ENCODE measurements at regions not wholly inside any gene's neighbourhood (a gene's known extent, or its start where the extent isn't known, plus 50 kb on each side); places are given as distances from the start of the nearest gene placed in this dataset.

GRCh38 chr15:62287066-62287857 is 122.2 kb upstream of the C2CD4B start:
- Mint-ChIP-seq H3K9me3 (no peaks in the 10 kb centered on the region), H3K27me3 (peaks cover 40% of the 10 kb centered on the region), H3K27ac (no peak overlapping the region)

GRCh38 chr15:62288361-62289017 is 123.4 kb upstream of the C2CD4B start:
- Mint-ChIP-seq H3K4me1 (no peaks in the 10 kb centered on the region), H3K4me3 (no peak overlapping the region), H3K36me3 (ENCODE audit: low read depth) (no peaks in the 10 kb centered on the region), H3K9me3 (peaks cover 3% of the 10 kb centered on the region), H3K27ac (no peak overlapping the region), H3K27me3 (peaks cover 39% of the 10 kb centered on the region)
- ATAC-seq (replicated peaks), result no peak

More at GRCh38 chr15:62287066-62287857, 122.2 kb upstream of the C2CD4B start:
- Mint-ChIP-seq H3K4me3 (no peak overlapping the region), H3K36me3 (ENCODE audit: low read depth) (no peaks in the 10 kb centered on the region), H3K4me1 (no peaks in the 10 kb centered on the region)
- ATAC-seq (replicated peaks), result no peak

GRCh38 chr15:62291262-62291661 is 126.2 kb upstream of the C2CD4B start:
- Mint-ChIP-seq H3K4me1 (no peaks in the 10 kb centered on the region), H3K36me3 (ENCODE audit: low read depth) (no peaks in the 10 kb centered on the region), H3K27me3 (peaks cover 32% of the 10 kb centered on the region), H3K27ac (no peak overlapping the region), H3K9me3 (peaks cover 3% of the 10 kb centered on the region), H3K4me3 (no peak overlapping the region)
- ATAC-seq (replicated peaks), result no peak

- Mint-ChIP-seq H3K4me1 (no peaks in the 10 kb centered on the region), H3K4me3 (no peak overlapping the region), H3K27ac (no peak overlapping the region), H3K27me3 (peaks cover 18% of the 10 kb centered on the region), H3K9me3 (peaks cover 3% of the 10 kb centered on the region), H3K36me3 (ENCODE audit: low read depth) (no peaks in the 10 kb centered on the region)
- no peak for ATAC-seq (replicated peaks)
Observed at GRCh38 chr15:62296756-62297507, 131.8 kb upstream of the C2CD4B start.

- H3K9me3 Mint-ChIP-seq, result peaks cover 3% of the 10 kb centered on the region
- no peak for ATAC-seq (replicated peaks)
- no peak overlapping the region for H3K27ac Mint-ChIP-seq
- peaks cover 14% of the 10 kb centered on the region for H3K27me3 Mint-ChIP-seq
- no peaks in the 10 kb centered on the region for H3K4me1 Mint-ChIP-seq
- no peaks in the 10 kb centered on the region for H3K36me3 Mint-ChIP-seq (ENCODE audit: low read depth)
- H3K4me3 Mint-ChIP-seq, result no peak overlapping the region
Observed at GRCh38 chr15:62297522-62297921, 132.4 kb upstream of the C2CD4B start.

GRCh38 chr15:62297933-62298332 is 132.8 kb upstream of the C2CD4B start:
- Mint-ChIP-seq H3K36me3 (ENCODE audit: low read depth) (no peaks in the 10 kb centered on the region), H3K27me3 (peaks cover 12% of the 10 kb centered on the region), H3K4me3 (no peak overlapping the region), H3K9me3 (no peaks in the 10 kb centered on the region), H3K27ac (no peak overlapping the region), H3K4me1 (no peaks in the 10 kb centered on the region)
- ATAC-seq (replicated peaks), result no peak

- Mint-ChIP-seq H3K36me3 (ENCODE audit: low read depth) (no peaks in the 10 kb centered on the region), H3K4me1 (no peaks in the 10 kb centered on the region), H3K4me3 (no peak overlapping the region), H3K27ac (no peak overlapping the region), H3K9me3 (no peaks in the 10 kb centered on the region), H3K27me3 (peaks cover 12% of the 10 kb centered on the region)
- no peak for ATAC-seq (replicated peaks)
Observed at GRCh38 chr15:62298811-62299210, 133.7 kb upstream of the C2CD4B start.

- Mint-ChIP-seq H3K36me3 (ENCODE audit: low read depth) (no peaks in the 10 kb centered on the region), H3K4me1 (no peaks in the 10 kb centered on the region), H3K9me3 (no peaks in the 10 kb centered on the region), H3K27ac (no peak overlapping the region), H3K4me3 (no peak overlapping the region), H3K27me3 (peaks cover 10% of the 10 kb centered on the region)
- ATAC-seq (replicated peaks), result no peak
Observed at GRCh38 chr15:62299541-62299940, 134.5 kb upstream of the C2CD4B start.

- Mint-ChIP-seq H3K27me3 (peaks cover 12% of the 10 kb centered on the region), H3K4me1 (peaks cover 5% of the 10 kb centered on the region), H3K9me3 (no peaks in the 10 kb centered on the region), H3K36me3 (ENCODE audit: low read depth) (no peaks in the 10 kb centered on the region), H3K4me3 (no peak overlapping the region), H3K27ac (no peak overlapping the region)
- no peak for ATAC-seq (replicated peaks)
Observed at GRCh38 chr15:62301993-62302675, 137.0 kb upstream of the C2CD4B start.

- Mint-ChIP-seq H3K27me3 (peaks cover 28% of the 10 kb centered on the region), H3K9me3 (no peaks in the 10 kb centered on the region), H3K36me3 (ENCODE audit: low read depth) (no peaks in the 10 kb centered on the region), H3K4me3 (peak overlapping the region; percentile 4), H3K4me1 (peaks cover 5% of the 10 kb centered on the region), H3K27ac (peak overlapping the region; percentile 5)
- peak; percentile 46 for ATAC-seq (replicated peaks)
Observed at GRCh38 chr15:62306851-62307504, 141.9 kb upstream of the C2CD4B start.

- peaks cover 34% of the 10 kb centered on the region for H3K27me3 Mint-ChIP-seq
- no peak overlapping the region for H3K27ac Mint-ChIP-seq
- H3K4me3 Mint-ChIP-seq, result no peak overlapping the region
- H3K36me3 Mint-ChIP-seq (ENCODE audit: low read depth), result no peaks in the 10 kb centered on the region
- no peaks in the 10 kb centered on the region for H3K9me3 Mint-ChIP-seq
- no peak for ATAC-seq (replicated peaks)
- peaks cover 5% of the 10 kb centered on the region for H3K4me1 Mint-ChIP-seq
Observed at GRCh38 chr15:62307551-62307950, 142.5 kb upstream of the C2CD4B start.

- Mint-ChIP-seq H3K9me3 (no peaks in the 10 kb centered on the region), H3K27ac (no peak overlapping the region), H3K4me1 (no peaks in the 10 kb centered on the region), H3K36me3 (ENCODE audit: low read depth) (no peaks in the 10 kb centered on the region), H3K27me3 (peaks cover 24% of the 10 kb centered on the region), H3K4me3 (no peak overlapping the region)
- no peak for ATAC-seq (replicated peaks)
Observed at GRCh38 chr15:62316413-62317060, 151.5 kb upstream of the C2CD4B start.

- Mint-ChIP-seq H3K27ac (no peak overlapping the region), H3K9me3 (no peaks in the 10 kb centered on the region), H3K27me3 (peaks cover 19% of the 10 kb centered on the region), H3K36me3 (ENCODE audit: low read depth) (no peaks in the 10 kb centered on the region), H3K4me3 (no peak overlapping the region), H3K4me1 (no peaks in the 10 kb centered on the region)
- no peak for ATAC-seq (replicated peaks)
Observed at GRCh38 chr15:62320259-62320658, 155.2 kb upstream of the C2CD4B start.

All from activated T-helper 17 cell treated with anti-CD3 and anti-CD28 coated beads, Interleukin-2, amount 50 U/mL, for 72 hours (primary cell).